Amniotic stem cell (primary cell): ENCODE measurements at regions not wholly inside any gene's neighbourhood (a gene's known extent, or its start where the extent isn't known, plus 50 kb on each side); places are given as distances from the start of the nearest gene placed in this dataset.
A peak's percentile ranks its signal among the peaks of the same experiment; 100 is the strongest.

Source experiments
- DNase-seq: peaks from one replicate; lab custom pipeline; 2025; lab: John Stamatoyannopoulos, UW

DNA sequence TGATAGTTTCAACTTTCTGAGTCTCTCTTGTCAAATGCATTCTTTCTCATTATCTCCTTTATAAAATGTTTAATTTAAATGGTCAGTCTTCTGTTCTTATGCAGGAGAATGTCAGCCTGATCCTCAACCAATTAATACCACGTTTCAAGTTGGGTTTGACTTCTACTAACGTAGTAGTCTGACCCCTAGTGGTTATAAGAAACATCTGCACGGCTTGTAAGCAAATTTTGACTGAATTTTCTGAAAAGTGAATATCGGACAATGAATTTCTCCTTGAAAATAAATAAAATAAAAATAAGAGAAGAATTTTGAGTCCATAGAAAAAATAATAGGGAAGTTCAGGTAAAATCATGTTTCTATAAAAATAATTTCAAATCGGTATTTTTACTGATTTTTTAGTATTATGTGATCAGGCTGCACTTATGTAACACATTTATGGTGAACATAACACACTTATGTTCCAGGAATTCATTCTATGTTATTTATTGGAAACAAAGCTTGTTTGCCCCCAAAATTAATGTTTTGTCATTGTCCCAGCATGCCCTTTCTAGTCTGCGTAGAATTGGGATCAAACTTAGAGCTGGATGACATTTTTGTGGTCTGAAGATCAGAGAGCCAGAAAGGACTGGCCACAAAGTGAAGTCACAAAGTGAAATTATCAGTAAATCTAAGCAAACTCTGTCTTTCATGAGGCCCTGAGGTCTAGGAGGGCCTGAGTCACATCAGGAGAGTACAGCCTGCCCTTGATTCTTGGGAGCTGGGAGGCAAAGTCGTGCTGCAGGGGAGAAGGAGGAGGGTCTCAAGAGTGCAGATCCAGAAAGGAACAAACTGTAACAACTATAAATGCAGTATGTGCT lies 101.2 kb upstream of the STXBP6 start:
- DNase-seq: peak; percentile 52

DNA sequence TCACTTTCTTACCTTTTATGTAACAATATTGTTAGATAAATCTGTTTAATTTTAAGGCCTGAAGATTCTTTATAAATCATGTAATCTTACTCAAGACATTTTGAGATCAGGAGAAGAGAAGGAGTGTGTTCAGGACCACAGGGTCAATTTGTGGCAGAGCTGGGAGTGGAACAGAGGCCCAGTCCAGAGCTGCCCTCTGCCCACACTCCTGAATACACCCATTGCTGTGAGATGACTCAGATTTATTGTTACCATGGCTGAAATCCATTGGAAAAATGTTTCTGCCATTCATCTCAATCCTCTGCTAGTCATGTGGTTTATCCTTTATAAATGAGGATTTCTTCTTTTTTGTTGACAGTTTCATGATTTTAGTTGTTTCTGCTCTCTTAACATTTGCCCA lies 100.5 kb upstream of the STXBP6 start:
- no peak for DNase-seq

DNA sequence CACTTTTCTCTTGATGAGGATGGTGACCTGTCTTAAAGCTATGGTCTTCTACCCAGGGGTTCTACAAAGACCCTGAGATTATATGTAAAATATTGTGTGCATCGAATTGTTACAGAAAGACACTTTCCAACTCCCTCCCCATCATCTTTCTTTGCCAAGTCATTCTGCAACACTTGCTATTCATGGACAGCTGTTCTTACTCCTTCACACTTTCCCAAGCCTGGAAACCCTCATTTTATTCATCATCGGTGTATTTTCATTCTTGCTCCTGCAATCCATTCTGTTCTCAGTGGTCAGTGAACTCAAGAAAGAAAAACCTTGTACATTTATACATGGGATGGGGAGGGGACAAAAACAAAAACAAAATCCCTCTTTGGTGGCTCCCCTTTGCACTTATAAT lies 90.5 kb upstream of the STXBP6 start:
- DNase-seq: no peak

DNA sequence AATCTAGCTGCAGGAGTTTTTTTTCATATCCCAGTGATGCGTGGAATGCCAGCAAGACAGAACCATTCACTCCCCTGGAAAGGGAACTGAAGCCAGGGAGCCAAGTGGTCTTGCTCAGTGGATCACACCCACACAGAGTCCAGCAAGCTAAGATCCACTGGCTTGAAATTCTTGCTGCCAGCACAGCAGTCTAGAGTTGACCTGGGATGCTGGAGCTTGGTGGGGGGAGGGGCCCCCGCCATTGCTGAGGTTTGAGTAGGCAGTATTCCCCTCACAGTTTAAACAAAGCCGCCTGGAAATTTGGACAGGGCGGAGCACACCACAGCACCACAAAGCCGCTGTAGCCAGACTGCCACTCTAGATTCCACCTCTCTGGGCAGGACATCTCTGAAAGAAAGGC lies 86.9 kb upstream of the STXBP6 start:
- DNase-seq: no peak

DNA sequence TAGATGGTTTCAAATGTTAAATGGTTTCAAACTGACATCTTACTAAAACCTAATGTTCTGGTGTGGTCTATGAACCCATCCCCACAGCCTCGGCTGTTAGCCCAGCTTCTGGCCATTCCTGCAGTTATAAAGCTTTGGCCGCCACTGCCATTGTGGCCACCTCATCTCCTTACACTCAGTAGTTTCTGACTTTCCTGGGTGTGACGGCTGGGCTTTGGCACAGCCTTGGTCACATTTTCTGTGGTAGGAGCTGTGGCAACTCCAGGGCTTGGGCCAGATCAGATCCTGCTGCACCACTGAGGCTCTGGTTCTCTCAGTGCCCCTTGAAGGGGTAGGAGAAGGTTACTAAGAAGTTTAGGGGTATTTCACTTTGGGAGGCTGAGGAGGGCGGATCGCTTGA lies 84.2 kb upstream of the STXBP6 start:
- DNase-seq: no peak

DNA sequence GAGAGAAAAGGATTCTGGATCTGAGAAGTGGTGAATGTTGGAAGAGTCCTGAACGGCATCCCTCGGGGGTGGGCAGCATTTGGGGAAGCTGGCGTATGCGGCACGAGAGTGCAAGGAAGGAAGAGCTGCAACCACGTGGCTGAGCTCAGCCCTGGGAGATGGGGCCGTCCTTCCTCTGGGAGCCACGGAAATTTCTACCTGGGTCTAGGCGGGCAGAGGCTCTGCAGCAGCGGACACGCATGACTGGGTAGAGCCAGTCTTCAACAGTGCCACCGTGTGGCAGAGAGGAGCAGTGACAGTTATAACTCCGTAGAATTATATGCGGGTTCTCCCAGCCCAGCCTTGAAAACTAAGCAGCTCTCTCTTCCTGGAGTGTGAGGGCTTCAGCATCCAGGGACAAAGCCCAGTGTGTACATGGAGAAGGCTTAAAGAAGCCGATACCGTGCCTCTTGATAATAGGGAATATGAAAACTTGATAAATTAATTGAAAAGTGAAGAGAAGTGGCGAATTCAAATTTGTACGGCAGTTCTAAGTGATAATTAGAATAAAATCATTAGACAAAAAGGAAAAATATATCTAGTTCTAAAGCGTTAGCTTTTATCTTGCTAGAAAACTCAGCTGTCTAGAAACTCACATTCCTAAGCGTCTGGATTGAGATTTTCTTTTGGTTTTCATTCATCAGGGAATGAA lies 82.9 kb upstream of the STXBP6 start:
- no peak for DNase-seq

DNA sequence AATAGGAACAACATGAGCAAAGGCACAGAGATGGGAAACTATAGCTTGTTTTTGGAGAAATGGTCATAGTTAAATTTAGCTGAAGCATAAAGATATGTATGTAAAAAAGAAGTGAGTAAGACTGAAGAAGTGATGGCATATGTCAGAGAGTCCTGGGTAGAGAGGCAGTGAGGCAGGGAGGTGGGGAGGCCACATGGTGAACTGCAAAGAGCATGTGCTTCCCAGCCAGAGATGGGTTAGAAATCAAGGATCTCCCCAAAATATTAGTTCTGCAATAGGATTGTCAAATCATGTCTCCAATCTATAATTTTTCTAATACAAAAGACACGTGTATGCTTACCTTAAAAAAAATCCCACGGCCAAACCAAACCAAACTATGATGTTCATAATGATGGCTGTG lies 82.1 kb upstream of the STXBP6 start:
- DNase-seq: no peak

DNA sequence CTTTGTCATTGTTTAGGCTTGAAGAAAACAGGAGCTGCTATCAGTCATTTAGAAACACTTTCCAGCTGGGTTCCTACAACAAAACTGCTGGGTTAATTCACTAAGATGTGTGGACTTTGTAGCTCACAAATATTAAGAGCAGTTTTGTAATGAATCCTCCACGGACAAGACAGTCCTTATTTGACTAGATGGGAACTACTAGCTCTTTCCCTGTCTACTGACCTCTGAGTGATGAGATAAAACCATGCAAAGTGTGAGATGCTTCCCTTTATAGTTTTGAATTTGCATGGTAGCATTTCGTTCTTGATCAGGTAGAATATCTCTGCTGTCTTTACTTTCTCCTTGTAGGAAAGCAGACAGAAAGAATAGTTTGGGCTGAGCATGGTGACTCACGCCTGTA lies 72.9 kb upstream of the STXBP6 start:
- DNase-seq: no peak

DNA sequence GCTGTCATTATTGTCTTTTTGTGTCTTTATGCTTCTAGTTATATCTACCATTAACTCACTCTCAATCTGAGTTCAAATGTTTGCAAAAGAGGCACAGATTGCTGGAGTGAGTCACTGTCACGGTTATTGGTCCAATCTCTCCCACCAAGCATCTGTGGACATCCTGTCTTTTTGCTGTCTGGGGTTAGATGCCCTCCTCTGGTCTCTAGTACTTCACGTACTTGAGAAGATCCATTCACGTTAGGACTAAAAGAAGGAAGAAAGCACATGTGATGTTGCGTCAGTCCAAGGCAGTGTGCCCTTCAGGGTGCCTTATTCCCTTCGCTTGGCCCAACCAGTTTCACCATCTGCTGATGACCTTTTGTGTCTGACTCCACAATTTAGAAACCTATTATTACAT lies 72.3 kb upstream of the STXBP6 start:
- no peak for DNase-seq

DNA sequence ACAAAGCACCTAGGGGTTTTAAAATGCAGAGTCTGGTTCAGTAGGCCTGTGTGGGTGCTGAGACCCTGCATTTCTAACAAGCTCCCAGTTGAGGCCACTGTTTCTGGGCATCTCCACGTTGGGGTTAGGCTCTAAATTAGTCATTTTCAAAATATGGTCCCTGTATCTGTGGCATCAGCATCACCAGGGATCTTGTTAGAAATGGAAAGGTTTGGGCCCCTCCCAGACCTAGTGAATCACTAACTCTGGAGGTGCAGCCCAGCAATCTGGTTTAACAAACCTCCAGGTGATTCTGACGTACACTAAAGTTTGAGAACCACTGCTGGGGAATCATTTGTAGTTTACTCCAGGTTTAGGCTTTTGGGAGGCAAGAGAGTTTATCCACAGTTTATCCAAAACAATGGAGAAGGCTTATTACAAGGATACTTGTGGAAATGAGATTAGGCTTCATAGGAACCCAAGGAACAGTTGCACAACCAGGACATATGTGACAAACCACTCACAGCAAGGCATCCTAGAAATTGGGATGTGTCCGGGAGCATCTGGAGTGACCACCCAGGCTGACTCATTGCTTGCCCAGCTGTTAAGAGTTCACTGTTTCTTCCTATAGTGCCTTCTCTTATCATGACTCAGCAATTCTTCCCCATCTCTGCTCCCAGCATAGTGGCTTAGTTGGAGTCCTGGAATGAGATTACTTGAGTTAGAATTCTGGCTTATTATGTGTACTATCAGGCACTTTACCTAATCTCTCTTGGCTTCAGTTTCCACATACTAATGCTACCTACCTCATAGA lies 71.6 kb upstream of the STXBP6 start:
- peak; percentile 67 for DNase-seq

DNA sequence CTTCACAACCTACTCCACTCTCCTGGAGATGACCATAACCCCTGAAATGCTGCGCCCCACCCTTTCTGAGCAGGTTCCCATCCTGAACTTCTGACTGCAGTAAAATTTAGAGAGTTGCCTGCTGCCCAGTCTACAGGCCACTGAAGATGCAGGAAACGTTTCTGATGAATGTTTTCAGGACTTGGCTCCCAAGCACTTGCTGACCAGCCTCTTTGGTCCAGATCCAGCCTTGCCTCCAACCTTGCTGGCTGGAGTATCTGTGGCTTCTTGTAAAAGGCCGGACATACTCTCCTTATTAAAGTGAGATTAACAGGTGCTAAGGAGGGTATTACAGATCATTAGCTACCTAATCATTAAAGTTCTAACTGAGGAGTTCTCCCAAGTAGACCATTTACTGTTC lies 70.3 kb upstream of the STXBP6 start:
- no peak for DNase-seq

DNA sequence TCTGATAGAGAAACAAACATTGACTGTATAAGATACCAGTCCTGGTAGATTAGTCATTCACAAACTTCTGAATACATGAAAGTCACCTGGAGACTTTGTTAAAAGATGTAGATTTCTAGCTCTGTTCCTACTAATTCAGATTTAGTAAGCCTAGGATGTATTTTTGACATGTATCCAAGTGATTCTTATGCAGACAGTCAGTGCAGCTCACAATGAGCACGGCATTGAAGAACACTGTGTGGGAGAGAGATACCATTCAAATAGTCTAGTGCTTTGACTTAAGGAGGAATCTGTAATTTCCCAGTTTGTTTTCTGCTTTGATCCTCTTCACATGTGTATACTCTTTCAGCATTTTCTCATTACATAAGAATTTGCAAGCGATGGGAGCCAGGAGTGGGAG lies 68.7 kb upstream of the STXBP6 start:
- DNase-seq: no peak

DNA sequence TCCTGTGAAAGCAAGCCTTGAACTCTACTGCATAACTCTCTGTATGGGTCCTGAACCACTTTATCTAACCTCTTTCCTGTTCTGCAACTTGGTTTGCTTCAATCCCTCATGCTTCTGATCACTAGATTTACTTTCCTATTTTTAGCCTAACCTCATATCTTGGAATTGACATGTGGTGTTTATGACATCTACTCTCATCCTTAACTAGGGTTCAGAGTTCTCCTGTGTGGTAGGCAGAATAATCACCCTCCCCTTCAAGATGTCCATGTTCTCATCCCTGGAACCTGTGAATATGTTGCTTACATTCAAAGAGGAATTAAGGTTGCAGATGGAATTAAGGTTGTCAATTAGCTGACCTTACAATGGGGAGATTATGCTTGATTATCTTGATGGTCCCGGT lies 67.4 kb upstream of the STXBP6 start:
- DNase-seq: no peak

DNA sequence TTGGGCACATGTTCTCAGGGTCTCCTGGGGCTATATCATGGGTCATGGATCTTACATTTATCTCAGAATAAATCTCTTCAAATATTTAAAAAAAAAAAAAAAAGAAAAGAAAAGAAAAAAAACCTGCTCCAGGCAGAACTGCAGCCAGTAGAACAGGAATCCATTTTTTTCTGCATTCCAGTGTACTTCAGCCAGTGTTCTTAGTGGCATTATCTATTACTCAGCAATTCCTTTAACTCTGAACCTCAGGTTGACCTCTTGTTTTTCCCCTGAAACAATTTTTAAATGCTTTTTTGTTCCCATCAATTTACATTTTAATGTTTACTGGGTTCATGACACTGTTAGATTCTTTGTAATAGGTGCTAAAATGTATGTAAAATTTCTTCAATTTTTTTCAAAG lies 66.7 kb upstream of the STXBP6 start:
- no peak for DNase-seq

DNA sequence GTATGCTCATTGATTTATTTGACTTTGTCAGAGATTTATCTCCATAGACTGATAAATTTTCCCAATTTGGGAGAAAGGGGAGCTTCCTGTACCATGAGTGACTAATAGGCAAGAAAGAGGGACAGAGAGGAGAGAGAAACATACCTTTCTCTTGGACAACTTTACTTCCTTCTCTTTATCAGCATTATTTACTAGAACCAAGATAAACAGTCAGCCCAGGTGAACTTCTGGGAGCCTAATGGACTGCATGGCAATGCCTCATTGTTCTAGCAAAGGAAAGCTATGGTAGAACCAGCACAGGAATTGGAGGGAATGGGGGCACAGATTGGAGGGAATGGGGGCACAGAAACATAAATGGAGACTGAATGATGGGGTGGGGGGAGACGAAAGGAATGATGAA lies 63.4 kb upstream of the STXBP6 start:
- DNase-seq: no peak

DNA sequence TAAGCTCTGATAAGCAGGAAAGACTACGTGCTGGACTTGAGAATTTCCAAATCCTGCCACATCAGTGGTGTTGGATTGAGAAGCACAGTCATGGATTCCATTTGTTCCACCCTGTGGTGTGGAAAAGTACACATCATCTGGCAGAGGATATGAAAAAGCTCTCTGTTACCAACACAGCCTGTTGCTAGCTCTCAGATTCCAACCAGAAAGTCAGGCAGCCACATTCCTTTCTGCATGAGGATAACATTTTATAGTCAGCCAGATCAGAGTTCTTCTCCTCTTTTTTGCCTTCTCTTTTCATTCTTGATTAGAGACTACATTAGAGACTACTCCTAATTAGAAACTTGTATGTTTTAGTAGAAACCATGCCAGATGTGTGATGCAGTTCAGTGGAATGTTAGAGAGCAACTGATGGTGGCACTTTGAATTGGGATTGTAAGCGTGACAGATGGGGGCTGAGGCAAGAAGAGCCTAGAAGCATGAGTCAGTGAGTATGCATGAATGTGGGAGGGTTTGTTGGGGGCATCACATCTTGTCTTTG lies 61.2 kb upstream of the STXBP6 start:
- DNase-seq: peak; percentile 97

DNA sequence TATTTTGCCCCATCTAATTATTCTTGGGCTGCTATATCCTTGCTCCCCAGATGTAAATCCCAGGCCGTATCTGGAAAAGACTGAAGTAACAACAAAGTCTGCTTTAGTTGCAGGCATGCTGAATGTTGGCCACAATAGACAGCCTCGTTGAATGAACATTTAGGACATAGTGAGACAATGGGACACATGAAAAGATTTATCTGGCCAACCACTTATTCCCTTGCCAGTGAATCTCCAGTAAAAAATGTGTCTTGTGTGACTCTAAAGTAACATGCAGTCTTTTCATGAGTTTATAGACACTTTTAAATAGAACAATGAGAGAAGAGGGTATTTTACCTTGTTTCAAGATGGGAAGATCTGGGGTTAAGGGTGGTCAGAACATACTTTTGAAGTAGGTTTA lies 60.2 kb upstream of the STXBP6 start:
- no peak for DNase-seq

DNA sequence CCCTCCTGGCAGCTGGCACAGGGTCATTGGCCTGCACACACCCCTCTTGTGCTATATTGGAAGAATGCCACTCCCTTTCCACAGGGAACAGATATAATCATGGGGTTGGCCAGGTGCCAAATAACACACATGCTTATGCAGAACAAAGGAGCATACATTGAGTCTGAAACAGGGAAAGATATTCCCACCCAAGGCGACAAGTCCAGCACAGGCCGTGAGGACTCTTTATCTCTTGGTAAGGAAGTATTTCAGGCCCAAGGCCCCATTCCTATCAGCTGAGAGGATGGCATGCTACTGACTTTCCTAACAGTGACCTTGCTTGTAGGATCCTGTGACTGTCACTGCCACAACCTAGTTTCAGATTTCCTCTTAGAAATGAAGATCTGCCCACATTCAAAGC lies 59.0 kb upstream of the STXBP6 start:
- DNase-seq: no peak

DNA sequence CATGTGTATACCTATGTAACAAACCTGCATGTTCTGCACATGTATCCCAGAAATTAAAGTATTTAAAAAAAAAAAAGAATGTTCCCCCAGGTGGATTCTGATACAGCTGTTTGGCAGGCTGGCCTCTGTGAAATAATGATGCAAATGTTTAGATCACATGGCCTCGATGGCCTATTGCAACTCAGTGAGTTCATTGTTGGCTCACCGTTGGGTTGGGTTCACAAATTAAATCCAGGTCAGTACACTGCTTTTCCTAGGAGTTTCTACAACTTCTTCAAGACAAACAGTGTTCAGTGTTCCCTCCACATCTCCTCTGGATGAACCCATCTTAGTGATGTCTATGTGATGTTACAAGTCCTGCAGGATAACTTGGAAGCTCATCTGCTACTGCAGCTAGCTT lies 58.3 kb upstream of the STXBP6 start:
- no peak for DNase-seq

DNA sequence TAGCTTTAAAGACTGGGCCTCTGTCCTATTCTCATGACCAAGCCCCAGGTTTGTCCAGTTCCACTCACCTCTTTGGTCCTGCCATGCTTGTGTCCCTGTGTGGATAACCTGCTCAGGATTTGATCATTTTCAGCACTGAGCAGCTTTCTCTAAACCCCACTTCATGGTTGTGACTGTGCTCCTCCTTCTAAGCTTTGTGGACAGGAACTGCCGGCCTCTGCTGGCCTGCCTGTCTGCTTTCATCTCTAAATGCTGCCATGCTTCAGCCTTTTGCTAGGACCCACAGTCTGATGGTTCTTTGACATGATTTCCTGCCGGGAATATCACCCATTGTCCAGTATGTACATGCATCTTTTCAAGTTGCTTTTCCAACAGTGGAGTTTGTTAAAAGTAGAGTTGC lies 53.9 kb upstream of the STXBP6 start:
- no peak for DNase-seq

DNA sequence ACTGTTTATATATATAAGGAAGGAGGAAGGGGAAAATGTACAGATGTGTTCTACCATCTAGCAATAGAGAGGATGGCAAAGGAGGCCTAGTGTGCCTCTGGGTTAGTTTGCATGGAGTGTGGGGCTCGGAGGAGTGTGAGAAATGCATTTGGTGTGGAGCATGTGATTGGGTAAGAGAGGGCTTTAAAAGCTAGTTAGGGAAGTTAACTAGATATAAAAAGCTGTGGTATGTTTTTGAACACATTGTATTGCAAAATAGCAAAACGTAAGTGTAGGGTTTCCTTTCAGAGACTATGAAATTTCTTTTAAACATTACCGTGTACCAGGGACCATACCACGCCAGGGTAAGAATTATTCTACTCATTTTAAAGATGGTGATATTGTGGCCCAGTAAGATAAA lies 53.3 kb upstream of the STXBP6 start:
- no peak for DNase-seq

DNA sequence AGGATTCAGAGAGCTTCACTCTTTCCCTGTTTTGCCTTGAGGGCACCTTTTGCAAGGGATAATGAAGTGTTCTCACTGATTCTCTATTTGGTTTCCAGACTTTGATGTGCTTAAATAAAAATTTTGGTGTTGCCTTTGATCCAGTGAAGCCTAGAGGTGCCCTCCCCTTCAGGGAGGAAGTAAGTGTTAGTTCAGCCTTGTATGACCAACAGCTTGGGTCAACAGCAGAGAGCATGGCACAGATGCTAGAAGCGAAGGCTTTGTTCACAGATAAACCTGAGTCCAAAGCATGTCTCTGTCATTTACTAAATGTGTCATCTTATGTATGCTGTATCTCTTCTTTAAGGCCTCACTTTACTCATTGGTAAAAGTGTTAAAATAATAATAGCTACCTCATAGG lies 52.8 kb upstream of the STXBP6 start:
- no peak for DNase-seq

DNA sequence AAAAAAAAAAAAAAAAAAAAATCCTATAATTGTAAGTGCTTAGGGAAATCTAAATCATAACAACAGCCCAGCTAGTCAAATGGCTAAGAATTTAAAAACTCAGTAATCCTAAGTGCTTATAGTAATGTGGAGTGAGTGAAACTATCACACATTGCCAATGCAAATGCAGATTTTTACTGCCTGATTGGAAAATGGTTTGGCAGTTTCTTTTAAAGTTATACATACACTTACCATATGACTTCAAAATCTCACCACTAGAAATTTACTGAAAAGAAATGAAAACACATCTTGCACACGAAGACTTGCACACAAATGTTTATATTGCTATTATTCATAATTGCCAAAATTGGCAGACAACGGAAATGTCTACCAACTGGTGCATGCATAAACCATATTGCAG lies 51.3 kb upstream of the STXBP6 start:
- DNase-seq: no peak
